HL-60 (cell line): ENCODE measurements at regions not wholly inside any gene's neighbourhood (a gene's known extent, or its start where the extent isn't known, plus 50 kb on each side); places are given as distances from the start of the nearest gene placed in this dataset.

Source experiments
- GABPA ChIP-seq: IDR thresholded peaks from 2 replicates; pipeline ENCODE4 v1.6.1; 2012; ENCODE audit warnings: low read depth
- POLR2AphosphoS5 ChIP-seq: IDR thresholded peaks from 2 replicates; pipeline ENCODE4 v1.6.1; 2012; ENCODE audit warnings: low read depth
- SPI1 ChIP-seq: IDR thresholded peaks from 2 replicates; pipeline ENCODE4 v1.6.1; 2012; ENCODE audit warnings: low read depth, mild to moderate bottlenecking, borderline replicate concordance
- TF ChIP-seq, protein P1 (sequence below): IDR thresholded peaks from one replicate; pipeline ENCODE4 v1.5.1; 2011; ENCODE audit warnings: low read length, control low read depth, inconsistent platforms; ENCODE audit not compliant: insufficient read depth
- TF ChIP-seq, protein P2 (sequence below): IDR thresholded peaks from 2 replicates; pipeline ENCODE4 v1.6.1; 2012; ENCODE audit warnings: low read depth; ENCODE audit not compliant: insufficient replicate concordance

- TF ChIP-seq, protein P1, sequence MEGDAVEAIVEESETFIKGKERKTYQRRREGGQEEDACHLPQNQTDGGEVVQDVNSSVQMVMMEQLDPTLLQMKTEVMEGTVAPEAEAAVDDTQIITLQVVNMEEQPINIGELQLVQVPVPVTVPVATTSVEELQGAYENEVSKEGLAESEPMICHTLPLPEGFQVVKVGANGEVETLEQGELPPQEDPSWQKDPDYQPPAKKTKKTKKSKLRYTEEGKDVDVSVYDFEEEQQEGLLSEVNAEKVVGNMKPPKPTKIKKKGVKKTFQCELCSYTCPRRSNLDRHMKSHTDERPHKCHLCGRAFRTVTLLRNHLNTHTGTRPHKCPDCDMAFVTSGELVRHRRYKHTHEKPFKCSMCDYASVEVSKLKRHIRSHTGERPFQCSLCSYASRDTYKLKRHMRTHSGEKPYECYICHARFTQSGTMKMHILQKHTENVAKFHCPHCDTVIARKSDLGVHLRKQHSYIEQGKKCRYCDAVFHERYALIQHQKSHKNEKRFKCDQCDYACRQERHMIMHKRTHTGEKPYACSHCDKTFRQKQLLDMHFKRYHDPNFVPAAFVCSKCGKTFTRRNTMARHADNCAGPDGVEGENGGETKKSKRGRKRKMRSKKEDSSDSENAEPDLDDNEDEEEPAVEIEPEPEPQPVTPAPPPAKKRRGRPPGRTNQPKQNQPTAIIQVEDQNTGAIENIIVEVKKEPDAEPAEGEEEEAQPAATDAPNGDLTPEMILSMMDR = no peak
- TF ChIP-seq, protein P2, sequence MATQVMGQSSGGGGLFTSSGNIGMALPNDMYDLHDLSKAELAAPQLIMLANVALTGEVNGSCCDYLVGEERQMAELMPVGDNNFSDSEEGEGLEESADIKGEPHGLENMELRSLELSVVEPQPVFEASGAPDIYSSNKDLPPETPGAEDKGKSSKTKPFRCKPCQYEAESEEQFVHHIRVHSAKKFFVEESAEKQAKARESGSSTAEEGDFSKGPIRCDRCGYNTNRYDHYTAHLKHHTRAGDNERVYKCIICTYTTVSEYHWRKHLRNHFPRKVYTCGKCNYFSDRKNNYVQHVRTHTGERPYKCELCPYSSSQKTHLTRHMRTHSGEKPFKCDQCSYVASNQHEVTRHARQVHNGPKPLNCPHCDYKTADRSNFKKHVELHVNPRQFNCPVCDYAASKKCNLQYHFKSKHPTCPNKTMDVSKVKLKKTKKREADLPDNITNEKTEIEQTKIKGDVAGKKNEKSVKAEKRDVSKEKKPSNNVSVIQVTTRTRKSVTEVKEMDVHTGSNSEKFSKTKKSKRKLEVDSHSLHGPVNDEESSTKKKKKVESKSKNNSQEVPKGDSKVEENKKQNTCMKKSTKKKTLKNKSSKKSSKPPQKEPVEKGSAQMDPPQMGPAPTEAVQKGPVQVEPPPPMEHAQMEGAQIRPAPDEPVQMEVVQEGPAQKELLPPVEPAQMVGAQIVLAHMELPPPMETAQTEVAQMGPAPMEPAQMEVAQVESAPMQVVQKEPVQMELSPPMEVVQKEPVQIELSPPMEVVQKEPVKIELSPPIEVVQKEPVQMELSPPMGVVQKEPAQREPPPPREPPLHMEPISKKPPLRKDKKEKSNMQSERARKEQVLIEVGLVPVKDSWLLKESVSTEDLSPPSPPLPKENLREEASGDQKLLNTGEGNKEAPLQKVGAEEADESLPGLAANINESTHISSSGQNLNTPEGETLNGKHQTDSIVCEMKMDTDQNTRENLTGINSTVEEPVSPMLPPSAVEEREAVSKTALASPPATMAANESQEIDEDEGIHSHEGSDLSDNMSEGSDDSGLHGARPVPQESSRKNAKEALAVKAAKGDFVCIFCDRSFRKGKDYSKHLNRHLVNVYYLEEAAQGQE = no peak
- TF ChIP-seq GABPA (no peak), POLR2AphosphoS5 (no peak), SPI1 (no peak)
Measured at GRCh38 chr10:17536221-17536620, 81.0 kb downstream of the HACD1 start.
